SK-N-SH (cell line): ENCODE measurements at regions not wholly inside any gene's neighbourhood (a gene's known extent, or its start where the extent isn't known, plus 50 kb on each side); places are given as distances from the start of the nearest gene placed in this dataset.

Experiments
- EP300 ChIP-seq, 2 experiments: IDR thresholded peaks; 2 replicates each; pipeline versions ENCODE4 v1.4.0 to v1.6.1; 2012; ENCODE audit warnings: borderline replicate concordance in 1 of 2, low read depth in 1 of 2, low read length in 1 of 2
- GATA2 ChIP-seq: sonication (generic); formaldehyde crosslinking; IDR thresholded peaks from 2 replicates; pipeline ENCODE4 v1.5.0; 2020; ENCODE audit warnings: mild to moderate bottlenecking, missing genetic modification reagents
- MXI1 ChIP-seq: IDR thresholded peaks from 2 replicates; pipeline ENCODE4 v1.6.1; 2012; ENCODE audit warnings: mild to moderate bottlenecking, low read depth, low read length, improper control_type of control experiment
- NFIC ChIP-seq: IDR thresholded peaks from 2 replicates; pipeline ENCODE4 v1.4.0; 2012; ENCODE audit warnings: borderline replicate concordance
- POLR2AphosphoS5 ChIP-seq: IDR thresholded peaks from 2 replicates; pipeline ENCODE4 v1.6.1; 2012; ENCODE audit warnings: low read depth, low read length
- RAD21 ChIP-seq: IDR thresholded peaks from 2 replicates; pipeline ENCODE4 v1.6.1; 2012; ENCODE audit warnings: mild to moderate bottlenecking, low read length
- RFX5 ChIP-seq: IDR thresholded peaks from 2 replicates; pipeline ENCODE4 v1.6.1; 2012; ENCODE audit warnings: mild to moderate bottlenecking, improper control_type of control experiment, low read length
- SMC3 ChIP-seq: IDR thresholded peaks from 2 replicates; pipeline ENCODE4 v1.6.1; 2012; ENCODE audit warnings: low read depth, low read length, improper control_type of control experiment
- YY1 ChIP-seq: IDR thresholded peaks from 2 replicates; pipeline ENCODE4 v1.4.0; 2012; ENCODE audit warnings: low read depth, mild to moderate bottlenecking
- TF ChIP-seq, protein P1 (sequence below): fragments of 200-600 bp; sonication (generic); IDR thresholded peaks from 2 replicates; pipeline ENCODE4 v1.6.1; 2017; ENCODE audit warnings: antibody characterized with exemption, mild to moderate bottlenecking, moderate library complexity
- TF ChIP-seq, protein P2 (sequence below): fragments of 150-350 bp; IDR thresholded peaks from 2 replicates; pipeline ENCODE4 v1.6.1; 2017; ENCODE audit warnings: antibody characterized with exemption, low read length, low read depth, borderline replicate concordance
- TF ChIP-seq, protein P3 (sequence below): IDR thresholded peaks from 2 replicates; pipeline ENCODE4 v1.4.0; 2012; ENCODE audit warnings: low read depth
- TF ChIP-seq, protein P4 (sequence below): IDR thresholded peaks from 2 replicates; pipeline ENCODE4 v1.6.1; 2012; ENCODE audit warnings: mild to moderate bottlenecking, low read depth, low read length, moderate library complexity

DNA sequence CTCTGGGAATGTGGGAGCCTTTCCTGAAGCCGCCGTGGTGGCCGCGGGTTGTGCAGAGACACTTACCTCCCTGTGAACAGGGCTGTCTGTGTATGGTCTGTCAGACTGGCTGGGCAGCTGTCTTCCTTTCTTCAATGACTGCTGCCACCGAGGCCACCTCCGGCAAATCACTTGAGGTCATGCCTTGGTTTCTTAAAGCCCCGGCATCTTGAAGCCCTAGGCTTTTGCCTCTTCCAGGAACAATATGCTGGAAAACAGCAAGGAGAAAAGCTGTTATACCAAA, 79.5 kb upstream of the ZSWIM6 start:
- TF ChIP-seq, protein P1, sequence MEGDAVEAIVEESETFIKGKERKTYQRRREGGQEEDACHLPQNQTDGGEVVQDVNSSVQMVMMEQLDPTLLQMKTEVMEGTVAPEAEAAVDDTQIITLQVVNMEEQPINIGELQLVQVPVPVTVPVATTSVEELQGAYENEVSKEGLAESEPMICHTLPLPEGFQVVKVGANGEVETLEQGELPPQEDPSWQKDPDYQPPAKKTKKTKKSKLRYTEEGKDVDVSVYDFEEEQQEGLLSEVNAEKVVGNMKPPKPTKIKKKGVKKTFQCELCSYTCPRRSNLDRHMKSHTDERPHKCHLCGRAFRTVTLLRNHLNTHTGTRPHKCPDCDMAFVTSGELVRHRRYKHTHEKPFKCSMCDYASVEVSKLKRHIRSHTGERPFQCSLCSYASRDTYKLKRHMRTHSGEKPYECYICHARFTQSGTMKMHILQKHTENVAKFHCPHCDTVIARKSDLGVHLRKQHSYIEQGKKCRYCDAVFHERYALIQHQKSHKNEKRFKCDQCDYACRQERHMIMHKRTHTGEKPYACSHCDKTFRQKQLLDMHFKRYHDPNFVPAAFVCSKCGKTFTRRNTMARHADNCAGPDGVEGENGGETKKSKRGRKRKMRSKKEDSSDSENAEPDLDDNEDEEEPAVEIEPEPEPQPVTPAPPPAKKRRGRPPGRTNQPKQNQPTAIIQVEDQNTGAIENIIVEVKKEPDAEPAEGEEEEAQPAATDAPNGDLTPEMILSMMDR = no peak
- TF ChIP-seq POLR2AphosphoS5 (no peak), EP300 (IDR thresholded peaks at IDR 0.05; ENCODE audit: borderline replicate concordance in 1 of 2, low read depth in 1 of 2, low read length in 1 of 2) (no peak), GATA2 (CRISPR knock-in tag) (no peak), MXI1 (no peak), YY1 (no peak), RAD21 (no peak), RFX5 (no peak), SMC3 (no peak), NFIC (no peak)
- TF ChIP-seq, protein P2, sequence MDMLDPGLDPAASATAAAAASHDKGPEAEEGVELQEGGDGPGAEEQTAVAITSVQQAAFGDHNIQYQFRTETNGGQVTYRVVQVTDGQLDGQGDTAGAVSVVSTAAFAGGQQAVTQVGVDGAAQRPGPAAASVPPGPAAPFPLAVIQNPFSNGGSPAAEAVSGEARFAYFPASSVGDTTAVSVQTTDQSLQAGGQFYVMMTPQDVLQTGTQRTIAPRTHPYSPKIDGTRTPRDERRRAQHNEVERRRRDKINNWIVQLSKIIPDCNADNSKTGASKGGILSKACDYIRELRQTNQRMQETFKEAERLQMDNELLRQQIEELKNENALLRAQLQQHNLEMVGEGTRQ = no peak
- TF ChIP-seq, protein P3, sequence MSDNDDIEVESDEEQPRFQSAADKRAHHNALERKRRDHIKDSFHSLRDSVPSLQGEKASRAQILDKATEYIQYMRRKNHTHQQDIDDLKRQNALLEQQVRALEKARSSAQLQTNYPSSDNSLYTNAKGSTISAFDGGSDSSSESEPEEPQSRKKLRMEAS = no peak
- TF ChIP-seq, protein P4, sequence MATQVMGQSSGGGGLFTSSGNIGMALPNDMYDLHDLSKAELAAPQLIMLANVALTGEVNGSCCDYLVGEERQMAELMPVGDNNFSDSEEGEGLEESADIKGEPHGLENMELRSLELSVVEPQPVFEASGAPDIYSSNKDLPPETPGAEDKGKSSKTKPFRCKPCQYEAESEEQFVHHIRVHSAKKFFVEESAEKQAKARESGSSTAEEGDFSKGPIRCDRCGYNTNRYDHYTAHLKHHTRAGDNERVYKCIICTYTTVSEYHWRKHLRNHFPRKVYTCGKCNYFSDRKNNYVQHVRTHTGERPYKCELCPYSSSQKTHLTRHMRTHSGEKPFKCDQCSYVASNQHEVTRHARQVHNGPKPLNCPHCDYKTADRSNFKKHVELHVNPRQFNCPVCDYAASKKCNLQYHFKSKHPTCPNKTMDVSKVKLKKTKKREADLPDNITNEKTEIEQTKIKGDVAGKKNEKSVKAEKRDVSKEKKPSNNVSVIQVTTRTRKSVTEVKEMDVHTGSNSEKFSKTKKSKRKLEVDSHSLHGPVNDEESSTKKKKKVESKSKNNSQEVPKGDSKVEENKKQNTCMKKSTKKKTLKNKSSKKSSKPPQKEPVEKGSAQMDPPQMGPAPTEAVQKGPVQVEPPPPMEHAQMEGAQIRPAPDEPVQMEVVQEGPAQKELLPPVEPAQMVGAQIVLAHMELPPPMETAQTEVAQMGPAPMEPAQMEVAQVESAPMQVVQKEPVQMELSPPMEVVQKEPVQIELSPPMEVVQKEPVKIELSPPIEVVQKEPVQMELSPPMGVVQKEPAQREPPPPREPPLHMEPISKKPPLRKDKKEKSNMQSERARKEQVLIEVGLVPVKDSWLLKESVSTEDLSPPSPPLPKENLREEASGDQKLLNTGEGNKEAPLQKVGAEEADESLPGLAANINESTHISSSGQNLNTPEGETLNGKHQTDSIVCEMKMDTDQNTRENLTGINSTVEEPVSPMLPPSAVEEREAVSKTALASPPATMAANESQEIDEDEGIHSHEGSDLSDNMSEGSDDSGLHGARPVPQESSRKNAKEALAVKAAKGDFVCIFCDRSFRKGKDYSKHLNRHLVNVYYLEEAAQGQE = no peak
